Keratinocyte (primary cell): ENCODE measurements at regions not wholly inside any gene's neighbourhood (a gene's known extent, or its start where the extent isn't known, plus 50 kb on each side); places are given as distances from the start of the nearest gene placed in this dataset.

Experiments used
- EZH2 ChIP-seq: IDR thresholded peaks from one replicate; pipeline ENCODE4 v1.6.1; 2012; ENCODE audit warnings: inconsistent platforms, mild to moderate bottlenecking, low read length, moderate library complexity
- TF ChIP-seq, protein P1 (sequence below), 3 experiments: IDR thresholded peaks in 1 of 3; conservative IDR thresholded peaks in 1 of 3; optimal IDR thresholded peaks in 1 of 3; 2 replicates in 2 of 3; 3 replicates in 1 of 3; pipeline versions ENCODE3 to v1.5.1; 2011; ENCODE audit warnings: low read length in 3 of 3, mild to moderate bottlenecking in 3 of 3, moderate library complexity in 2 of 3, control low read depth in 1 of 3, inconsistent platforms in 1 of 3; ENCODE audit not compliant: insufficient read depth in 2 of 3; ENCODE audit errors: extremely low read depth in 1 of 3

DNA sequence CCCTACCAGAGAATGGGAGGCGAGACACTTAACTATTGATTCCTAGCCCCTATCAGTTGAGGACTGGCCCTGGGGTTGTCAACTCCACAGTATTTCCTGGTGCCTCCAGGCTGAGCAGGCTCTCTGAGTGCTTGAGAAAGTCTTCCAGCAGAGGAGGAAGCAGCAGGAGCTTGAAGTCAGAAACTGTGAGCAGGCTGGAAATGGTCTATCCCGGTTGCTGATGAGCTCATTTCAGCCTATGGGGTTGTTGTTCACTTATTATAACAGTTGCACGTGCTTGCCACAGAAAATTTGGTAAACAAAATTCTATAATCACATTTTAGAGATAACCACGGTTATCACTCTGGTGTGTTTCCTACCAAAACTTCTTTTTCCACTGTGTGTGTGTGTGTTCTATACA, 254.7 kb upstream of the THUMPD2 start:
- TF ChIP-seq EZH2: no peak
- TF ChIP-seq, protein P1, sequence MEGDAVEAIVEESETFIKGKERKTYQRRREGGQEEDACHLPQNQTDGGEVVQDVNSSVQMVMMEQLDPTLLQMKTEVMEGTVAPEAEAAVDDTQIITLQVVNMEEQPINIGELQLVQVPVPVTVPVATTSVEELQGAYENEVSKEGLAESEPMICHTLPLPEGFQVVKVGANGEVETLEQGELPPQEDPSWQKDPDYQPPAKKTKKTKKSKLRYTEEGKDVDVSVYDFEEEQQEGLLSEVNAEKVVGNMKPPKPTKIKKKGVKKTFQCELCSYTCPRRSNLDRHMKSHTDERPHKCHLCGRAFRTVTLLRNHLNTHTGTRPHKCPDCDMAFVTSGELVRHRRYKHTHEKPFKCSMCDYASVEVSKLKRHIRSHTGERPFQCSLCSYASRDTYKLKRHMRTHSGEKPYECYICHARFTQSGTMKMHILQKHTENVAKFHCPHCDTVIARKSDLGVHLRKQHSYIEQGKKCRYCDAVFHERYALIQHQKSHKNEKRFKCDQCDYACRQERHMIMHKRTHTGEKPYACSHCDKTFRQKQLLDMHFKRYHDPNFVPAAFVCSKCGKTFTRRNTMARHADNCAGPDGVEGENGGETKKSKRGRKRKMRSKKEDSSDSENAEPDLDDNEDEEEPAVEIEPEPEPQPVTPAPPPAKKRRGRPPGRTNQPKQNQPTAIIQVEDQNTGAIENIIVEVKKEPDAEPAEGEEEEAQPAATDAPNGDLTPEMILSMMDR (optimal IDR thresholded peaks at IDR 0.05 in 1 of 3, IDR thresholded peaks at IDR 0.05 in 1 of 3, conservative IDR thresholded peaks at IDR 0.05 in 1 of 3; ENCODE audit: extremely low read depth in 1 of 3, insufficient read depth in 2 of 3, low read length in 3 of 3): no peak
